Activated CD8-positive, alpha-beta T cell treated with anti-CD3 and anti-CD28 coated beads for 36 hours (primary cell): ENCODE measurements at regions not wholly inside any gene's neighbourhood (a gene's known extent, or its start where the extent isn't known, plus 50 kb on each side); places are given as distances from the start of the nearest gene placed in this dataset.

Experiments
- ATAC-seq: fragments of 200-7000 bp; cut with Tn5 transposase; one replicate; pipeline ENCODE4 v1.10.0; 2021; ENCODE audit warnings: mild to moderate bottlenecking, moderate library complexity
- CTCF ChIA-PET: fragments of 350-600 bp; sonication (Branson Sonifier 250); formaldehyde crosslinking; loops from one replicate; lab custom pipeline; 2021; ENCODE audit warnings: antibody characterized with exemption; lab: Charles Lee
- POLR2A ChIA-PET: fragments of 350-600 bp; sonication (Branson Sonifier 250); formaldehyde crosslinking; loops from one replicate; lab custom pipeline; 2021; ENCODE audit warnings: antibody characterized with exemption; lab: Charles Lee
- DNase-seq: peaks from one replicate; pipeline ENCODE4 v3.0.0-alpha.2; 2020
- H3K27ac Mint-ChIP-seq: one replicate; pipeline ENCODE4 v1.8.0; 2021; ENCODE audit warnings: mild to moderate bottlenecking, mixed read lengths
- H3K27me3 Mint-ChIP-seq: one replicate; pipeline ENCODE4 v1.8.0; 2021; ENCODE audit warnings: mixed read lengths
- H3K36me3 Mint-ChIP-seq: one replicate; pipeline ENCODE4 v1.8.0; 2021; ENCODE audit warnings: low read depth, mixed read lengths
- H3K4me1 Mint-ChIP-seq: one replicate; pipeline ENCODE4 v1.8.0; 2021; ENCODE audit warnings: low read depth, mixed read lengths
- H3K4me3 Mint-ChIP-seq: one replicate; pipeline ENCODE4 v1.8.0; 2021; ENCODE audit warnings: mild to moderate bottlenecking, moderate library complexity, mixed read lengths
- H3K9me3 Mint-ChIP-seq: one replicate; pipeline ENCODE4 v1.8.0; 2021; ENCODE audit warnings: mixed read lengths
- CTCF ChIP-seq: fragments of 200-600 bp; IDR thresholded peaks from one replicate; pipeline ENCODE4 v1.8.0; 2022; ENCODE audit warnings: antibody characterized with exemption, mild to moderate bottlenecking
- intact Hi-C: fragments of 100-400 bp; cut with micrococcal nuclease; formaldehyde crosslinking; loops from one replicate; pipeline ENCODE4 v1.10.0; 2022

GRCh38 chr11:133718238-133718637 is 127.1 kb downstream of the SPATA19 start:
- Mint-ChIP-seq H3K27ac (no peak overlapping the region), H3K27me3 (no peaks in the 10 kb centered on the region), H3K36me3 (no peaks in the 10 kb centered on the region), H3K9me3 (no peaks in the 10 kb centered on the region), H3K4me1 (no peaks in the 10 kb centered on the region), H3K4me3 (no peak overlapping the region)
- intact Hi-C loops: no loop called here
- CTCF ChIA-PET: no interaction called here
- TF ChIP-seq CTCF: no peak
- POLR2A ChIA-PET: no interaction called here
- DNase-seq (no peak), ATAC-seq (no peak)

GRCh38 chr11:133716602-133717001 is 128.7 kb downstream of the SPATA19 start:
- Mint-ChIP-seq H3K27me3 (peaks cover 3% of the 10 kb centered on the region), H3K27ac (no peak overlapping the region), H3K9me3 (no peaks in the 10 kb centered on the region), H3K36me3 (no peaks in the 10 kb centered on the region), H3K4me3 (no peak overlapping the region), H3K4me1 (no peaks in the 10 kb centered on the region)
- CTCF ChIA-PET: no interaction called here
- DNase-seq (no peak), ATAC-seq (no peak)
- POLR2A ChIA-PET: no interaction called here
- intact Hi-C loops: no loop called here
- TF ChIP-seq CTCF: no peak

- ATAC-seq (no peak), DNase-seq (no peak)
- Mint-ChIP-seq H3K27ac (no peak overlapping the region), H3K27me3 (peaks cover 3% of the 10 kb centered on the region), H3K4me3 (no peak overlapping the region), H3K4me1 (no peaks in the 10 kb centered on the region), H3K9me3 (no peaks in the 10 kb centered on the region), H3K36me3 (no peaks in the 10 kb centered on the region)
- POLR2A ChIA-PET: no interaction called here
- intact Hi-C loops: no loop called here
- no peak for TF ChIP-seq CTCF
- CTCF ChIA-PET: interaction anchor here (1.0 kb wide), 1 partner anchor 106 kb away, joined by 3 read pairs; no protein-coding TSS in a partner anchor
Measured at GRCh38 chr11:133715602-133716001, 129.7 kb downstream of the SPATA19 start.

- Mint-ChIP-seq H3K27me3 (peaks cover 3% of the 10 kb centered on the region), H3K4me3 (no peak overlapping the region), H3K27ac (no peak overlapping the region), H3K4me1 (no peaks in the 10 kb centered on the region), H3K36me3 (no peaks in the 10 kb centered on the region), H3K9me3 (no peaks in the 10 kb centered on the region)
- DNase-seq (no peak), ATAC-seq (no peak)
- POLR2A ChIA-PET: interaction anchor here (0.6 kb wide), 1 partner anchor 40 kb away, joined by 3 read pairs; no protein-coding TSS in a partner anchor
- intact Hi-C loops: no loop called here
- CTCF ChIA-PET: interaction anchor here (1.0 kb wide), 1 partner anchor 106 kb away, joined by 3 read pairs; no protein-coding TSS in a partner anchor
- no peak for TF ChIP-seq CTCF
Measured at GRCh38 chr11:133714471-133715375, 130.6 kb downstream of the SPATA19 start.

GRCh38 chr11:133713844-133714243 is 131.5 kb downstream of the SPATA19 start:
- Mint-ChIP-seq H3K9me3 (no peaks in the 10 kb centered on the region), H3K4me1 (no peaks in the 10 kb centered on the region), H3K27ac (no peak overlapping the region), H3K4me3 (no peak overlapping the region), H3K36me3 (no peaks in the 10 kb centered on the region), H3K27me3 (peaks cover 3% of the 10 kb centered on the region)
- DNase-seq (no peak), ATAC-seq (no peak)
- TF ChIP-seq CTCF: no peak
- ChIA-PET POLR2A (no interaction called here), CTCF (no interaction called here)
- intact Hi-C loops: no loop called here
